B cell (primary cell): ENCODE measurements at regions not wholly inside any gene's neighbourhood (a gene's known extent, or its start where the extent isn't known, plus 50 kb on each side); places are given as distances from the start of the nearest gene placed in this dataset.

Experiments used
- ATAC-seq: fragments of 200-7000 bp; cut with Tn5 transposase; one replicate; pipeline ENCODE4 v1.10.0; 2021; ENCODE audit warnings: low read depth, mild to moderate bottlenecking, moderate number of reproducible peaks, moderate library complexity
- CTCF ChIA-PET: fragments of 350-600 bp; sonication (Branson Sonifier 250); formaldehyde crosslinking; loops from one replicate; lab custom pipeline; 2021; ENCODE audit warnings: antibody characterized with exemption, inconsistent platforms; lab: Charles Lee
- POLR2A ChIA-PET: fragments of 350-600 bp; sonication (Branson Sonifier 250); formaldehyde crosslinking; loops from one replicate; lab custom pipeline; 2021; ENCODE audit warnings: antibody characterized with exemption; lab: Charles Lee
- DNase-seq: peaks from one replicate; pipeline ENCODE4 v3.0.0; 2013
- H2AFZ ChIP-seq: 2 replicates; pipeline ENCODE4 v1.6.1; 2012; ENCODE audit warnings: mild to moderate bottlenecking, low read depth, low read length; ENCODE audit not compliant: insufficient read depth, poor library complexity, severe bottlenecking
- H3K27ac ChIP-seq, 2 donors: 1 replicate in 1 of 2; 2 replicates in 1 of 2; pipeline ENCODE4 v1.5.1; 2012 to 2013; ENCODE audit warnings: low read length in 2 of 2, mild to moderate bottlenecking in 2 of 2, moderate library complexity in 1 of 2
- H3K27me3 ChIP-seq, 4 experiments: fragments of 200-600 bp in 1 of 4; sonication (generic) in 1 of 4; replicated peaks in 1 of 4; 1 replicate in 2 of 4; 2 replicates in 2 of 4; pipeline versions ENCODE4 v1.6.1 to v1.7.0; 2013 to 2016; ENCODE audit warnings: low read length in 3 of 4, mild to moderate bottlenecking in 2 of 4, mixed read lengths in 1 of 4, moderate library complexity in 1 of 4; ENCODE audit not compliant: insufficient read depth in 4 of 4, control insufficient read depth in 3 of 4; ENCODE audit errors: control extremely low read depth in 1 of 4
- H3K36me3 ChIP-seq, 2 experiments: replicated peaks in 1 of 2; 1 replicate in 1 of 2; 2 replicates in 1 of 2; pipeline versions ENCODE4 v1.6.1 to v1.7.1; 2013; ENCODE audit warnings: low read length in 1 of 2; ENCODE audit not compliant: insufficient read depth in 2 of 2, control insufficient read depth in 1 of 2; ENCODE audit errors: control extremely low read depth in 1 of 2, extremely low read depth in 1 of 2
- H3K4me1 ChIP-seq, 2 donors: fragments of 200-600 bp in 1 of 2; sonication (generic) in 1 of 2; 1 replicate in 1 of 2; 2 replicates in 1 of 2; pipeline versions ENCODE4 v1.5.1 to v1.6.1; 2013 to 2017; ENCODE audit warnings: low read length in 2 of 2; ENCODE audit not compliant: control insufficient read depth in 2 of 2, insufficient read depth in 2 of 2
- H3K4me2 ChIP-seq: replicated peaks from 2 replicates; pipeline ENCODE3; 2012; ENCODE audit warnings: mild to moderate bottlenecking, low read depth, low read length; ENCODE audit not compliant: poor library complexity, severe bottlenecking
- H3K4me3 ChIP-seq, 5 experiments: fragments of 200-600 bp in 1 of 5; sonication (generic) in 1 of 5; 1 replicate in 3 of 5; 2 replicates in 2 of 5; pipeline versions ENCODE4 v1.5.1 to v1.7.0; 2011 to 2016; ENCODE audit warnings: low read length in 4 of 5, mild to moderate bottlenecking in 4 of 5, low read depth in 2 of 5, control low read depth in 1 of 5, moderate library complexity in 1 of 5; ENCODE audit not compliant: insufficient read depth in 1 of 5; ENCODE audit errors: control extremely low read depth in 1 of 5, extremely low read depth in 1 of 5
- H3K79me2 ChIP-seq: fragments of 200-600 bp; sonication (generic); one replicate; pipeline ENCODE4 v1.6.0; 2016; ENCODE audit warnings: low read length; ENCODE audit not compliant: control insufficient read depth, insufficient read depth
- H3K9ac ChIP-seq: fragments of 200-600 bp; sonication (generic); 2 replicates; pipeline ENCODE4 v1.6.1; 2017; ENCODE audit warnings: mild to moderate bottlenecking, low read length, moderate library complexity
- H3K9me3 ChIP-seq, 3 donors: one replicate each; pipeline versions ENCODE4 v1.6.1 to v1.7.1; 2013; ENCODE audit warnings: low read length in 2 of 3; ENCODE audit not compliant: control insufficient read depth in 2 of 3, insufficient read depth in 1 of 3; ENCODE audit errors: control extremely low read depth in 1 of 3
- H4K20me1 ChIP-seq: 2 replicates; pipeline ENCODE4 v1.6.0; 2012; ENCODE audit warnings: mild to moderate bottlenecking, low read length; ENCODE audit not compliant: insufficient read depth, control insufficient read depth, poor library complexity, severe bottlenecking
- H3K27ac Mint-ChIP-seq: one replicate; pipeline ENCODE4 v1.8.0; 2021; ENCODE audit warnings: mixed read lengths
- H3K27me3 Mint-ChIP-seq: one replicate; pipeline ENCODE4 v1.8.0; 2021; ENCODE audit warnings: mixed read lengths
- H3K4me1 Mint-ChIP-seq: one replicate; pipeline ENCODE4 v1.8.0; 2021; ENCODE audit warnings: mixed read lengths
- H3K4me3 Mint-ChIP-seq: one replicate; pipeline ENCODE4 v1.8.0; 2021; ENCODE audit warnings: mixed read lengths
- H3K9me3 Mint-ChIP-seq: one replicate; pipeline ENCODE4 v1.8.0; 2022; ENCODE audit warnings: mixed read lengths; ENCODE audit not compliant: insufficient read depth
- CTCF ChIP-seq: fragments of 200-600 bp; IDR thresholded peaks from one replicate; pipeline ENCODE4 v1.8.0; 2022; ENCODE audit warnings: antibody characterized with exemption, mild to moderate bottlenecking
- EZH2 ChIP-seq: IDR thresholded peaks from 2 replicates; pipeline ENCODE4 v1.6.1; 2012; ENCODE audit warnings: borderline replicate concordance, low read depth, mild to moderate bottlenecking, moderate library complexity, low read length; ENCODE audit not compliant: insufficient read depth, poor library complexity, severe bottlenecking
- WGBS: methylation state at CpG from one replicate; pipeline ENCODE4 v1.1.5; 2013; ENCODE audit warnings: missing lambda C conversion rate; ENCODE audit not compliant: insufficient coverage; 5-methylcytosine and 5-hydroxymethylcytosine counted together
- intact Hi-C: fragments of 100-400 bp; cut with micrococcal nuclease; formaldehyde crosslinking; loops from one replicate; pipeline ENCODE4 v1.10.0; 2022

- H3K4me1 Mint-ChIP-seq: no peaks in the 10 kb centered on the region
Observed at GRCh38 chr5:111626473-111627148, 114.3 kb upstream of the STARD4 start.

More at GRCh38 chr5:111626473-111627148, 114.3 kb upstream of the STARD4 start:
- H3K79me2 ChIP-seq: no peaks in the 10 kb centered on the region
- Mint-ChIP-seq H3K27me3 (no peaks in the 10 kb centered on the region), H3K4me3 (no peak overlapping the region), H3K9me3 (no peaks in the 10 kb centered on the region), H3K27ac (no peak overlapping the region)
- no peak overlapping the region for H3K4me2 ChIP-seq
- H3K27me3 ChIP-seq: no peaks in the 10 kb centered on the region
- H3K4me3 ChIP-seq: no peak overlapping the region
- no peaks in the 10 kb centered on the region for H4K20me1 ChIP-seq
- H3K36me3 ChIP-seq: no peaks in the 10 kb centered on the region
- no peaks in the 10 kb centered on the region for H3K4me1 ChIP-seq
- intact Hi-C loops: no loop called here
- no peak for ATAC-seq
- no peak overlapping the region for H3K27ac ChIP-seq
- H3K9ac ChIP-seq: no peak overlapping the region
- no peak overlapping the region for H2AFZ ChIP-seq
- H3K9me3 ChIP-seq: no peaks in the 10 kb centered on the region
- ChIA-PET CTCF (no interaction called here), POLR2A (no interaction called here)
- 94% methylated on average over 2 of the region's 2 CpGs for WGBS
- TF ChIP-seq CTCF: no peak
- TF ChIP-seq EZH2: no peak
- no peak for DNase-seq
